T-cell (primary cell): ENCODE measurements at regions not wholly inside any gene's neighbourhood (a gene's known extent, or its start where the extent isn't known, plus 50 kb on each side); places are given as distances from the start of the nearest gene placed in this dataset.

ENCODE experiments used
- ATAC-seq, 4 experiments: fragments of 200-7000 bp in 3 of 4; fragments of 150-1000 bp in 1 of 4; cut with Tn5 transposase; replicated peaks in 1 of 4; 1 replicate in 3 of 4; 2 replicates in 1 of 4; pipeline ENCODE4 v1.10.0; 2021; ENCODE audit warnings: moderate library complexity in 3 of 4, mild to moderate bottlenecking in 2 of 4, moderate number of reproducible peaks in 1 of 4
- CTCF ChIA-PET, 2 donors: fragments of 300-600 bp; sonication (Branson Sonifier 250); formaldehyde crosslinking; loops; one replicate each; lab custom pipeline; 2022; ENCODE audit warnings: antibody characterized with exemption in 2 of 2; lab: Charles Lee
- POLR2A ChIA-PET, 2 donors: fragments of 300-600 bp; sonication (Branson Sonifier 250); formaldehyde crosslinking; loops; one replicate each; lab custom pipeline; 2022; ENCODE audit warnings: antibody characterized with exemption in 2 of 2; lab: Charles Lee
- DNase-seq, 35 experiments: peaks; one replicate each; pipeline versions ENCODE4 v3.0.0 to v3.0.0-alpha.2; 2013 to 2023
- H3K27ac ChIP-seq: one replicate; pipeline ENCODE4 v1.5.1; 2013; ENCODE audit warnings: low read length
- H3K27me3 ChIP-seq, 2 experiments: replicated peaks in 1 of 2; 1 replicate in 1 of 2; 2 replicates in 1 of 2; pipeline versions ENCODE4 v1.6.1 to v1.7.0; 2013; ENCODE audit warnings: low read length in 1 of 2, mixed read lengths in 1 of 2; ENCODE audit not compliant: control insufficient read depth in 2 of 2, insufficient read depth in 2 of 2; ENCODE audit errors: extremely low read depth in 1 of 2
- H3K36me3 ChIP-seq, 2 donors: 1 replicate in 1 of 2; 2 replicates in 1 of 2; pipeline versions ENCODE4 v1.6.1 to v1.7.0; 2013; ENCODE audit warnings: low read length in 1 of 2; ENCODE audit not compliant: control insufficient read depth in 2 of 2, insufficient read depth in 1 of 2; ENCODE audit errors: extremely low read depth in 1 of 2
- H3K4me1 ChIP-seq, 2 experiments: 1 replicate in 1 of 2; 2 replicates in 1 of 2; pipeline versions ENCODE4 v1.6.1 to v1.7.0; 2013; ENCODE audit warnings: low read length in 2 of 2, mixed read lengths in 1 of 2; ENCODE audit not compliant: insufficient read depth in 2 of 2, control insufficient read depth in 1 of 2; ENCODE audit errors: extremely low read depth in 1 of 2
- H3K4me3 ChIP-seq, 2 donors: 1 replicate in 1 of 2; 2 replicates in 1 of 2; pipeline versions ENCODE4 v1.5.1 to v1.7.0; 2013; ENCODE audit warnings: mild to moderate bottlenecking in 2 of 2, low read length in 1 of 2, moderate library complexity in 1 of 2; ENCODE audit not compliant: control insufficient read depth in 1 of 2; ENCODE audit errors: extremely low read depth in 1 of 2
- H3K9me3 ChIP-seq: 2 replicates; pipeline ENCODE4 v1.7.0; 2013
- H3K27ac Mint-ChIP-seq, 2 donors: one replicate each; pipeline ENCODE4 v1.8.0; 2020 to 2021; ENCODE audit warnings: mild to moderate bottlenecking in 2 of 2, mixed read lengths in 2 of 2
- H3K27me3 Mint-ChIP-seq, 2 donors: one replicate each; pipeline ENCODE4 v1.8.0; 2021 to 2022; ENCODE audit warnings: mixed read lengths in 2 of 2
- H3K36me3 Mint-ChIP-seq: one replicate; pipeline ENCODE4 v1.8.0; 2021; ENCODE audit warnings: mixed read lengths
- H3K4me1 Mint-ChIP-seq, 3 donors: one replicate each; pipeline ENCODE4 v1.8.0; 2020 to 2022; ENCODE audit warnings: mixed read lengths in 3 of 3, mild to moderate bottlenecking in 1 of 3
- H3K4me3 Mint-ChIP-seq, 3 donors: one replicate each; pipeline ENCODE4 v1.8.0; 2020 to 2022; ENCODE audit warnings: mild to moderate bottlenecking in 3 of 3, mixed read lengths in 3 of 3, moderate library complexity in 3 of 3
- H3K9me3 Mint-ChIP-seq, 3 donors: one replicate each; pipeline ENCODE4 v1.8.0; 2020 to 2022; ENCODE audit warnings: mixed read lengths in 3 of 3
- WGBS: methylation state at CpG from one replicate; pipeline ENCODE4 v1.1.5; 2013; ENCODE audit warnings: missing lambda C conversion rate; ENCODE audit not compliant: insufficient coverage; 5-methylcytosine and 5-hydroxymethylcytosine counted together

DNA sequence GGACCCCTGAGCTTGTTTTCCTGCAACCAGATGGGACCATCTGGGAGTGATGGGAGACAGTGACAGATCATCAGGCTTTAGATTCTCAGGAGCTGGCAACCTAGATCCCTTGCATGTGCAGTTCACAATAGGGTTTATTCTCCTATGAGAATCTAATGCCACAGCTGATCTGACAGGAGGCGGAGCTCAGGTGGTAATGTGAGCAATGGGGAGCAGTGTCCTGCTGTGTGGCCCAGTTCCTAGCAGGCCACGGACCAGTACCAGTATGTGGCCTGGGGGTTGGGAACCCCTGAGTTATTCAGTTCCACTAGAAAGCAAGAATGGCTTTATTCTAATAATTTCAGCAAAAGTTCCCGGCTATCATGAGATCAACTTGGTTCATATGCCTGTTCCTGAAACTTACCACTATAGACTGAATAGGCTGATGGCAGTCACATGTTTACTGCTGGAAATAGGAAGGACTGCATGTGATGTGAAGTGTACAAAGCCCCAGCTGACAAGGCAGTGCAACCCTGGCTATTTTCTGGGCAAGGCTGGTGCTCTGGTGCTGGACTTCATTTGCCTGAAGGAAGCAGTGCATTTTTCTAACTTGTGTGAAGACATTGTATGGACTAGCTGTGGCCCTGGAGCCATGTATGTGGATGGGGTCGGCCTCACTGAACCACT, 107.2 kb downstream of the SPRY1 start:
- no peaks in the 10 kb centered on the region for H3K36me3 Mint-ChIP-seq
- 80% methylated on average over 1 of the region's 4 CpGs for WGBS
- peaks cover 13 to 16% (median 15%) of the 10 kb centered on the region in 3 donors for H3K4me1 Mint-ChIP-seq
- no peaks in the 10 kb centered on the region for H3K36me3 ChIP-seq
- CTCF ChIA-PET = interaction anchor here in 1 of 2 donors (0.5 kb wide), 1 partner anchor 20 kb away, joined by 4 read pairs; no protein-coding TSS in a partner anchor
- H3K9me3 Mint-ChIP-seq = peaks cover 0 to 2% (median 0%) of the 10 kb centered on the region in 3 donors
- ATAC-seq = no peak
- H3K27ac ChIP-seq = no peak overlapping the region
- peaks cover 20 to 34% of the 10 kb centered on the region in 2 donors for H3K27me3 Mint-ChIP-seq
- POLR2A ChIA-PET = no interaction called here
- no peak for DNase-seq
- peaks cover 0 to 5% of the 10 kb centered on the region in 2 experiments for H3K4me1 ChIP-seq
- H3K27ac Mint-ChIP-seq = no peak overlapping the region
- H3K4me3 Mint-ChIP-seq = no peak overlapping the region
- H3K9me3 ChIP-seq = no peaks in the 10 kb centered on the region
- peaks cover 0 to 16% of the 10 kb centered on the region in 2 experiments for H3K27me3 ChIP-seq
- H3K4me3 ChIP-seq = no peak overlapping the region

GRCh38 chr4:123505095-123506010, 108.8 kb downstream of the SPRY1 start:
- ChIA-PET CTCF (no interaction called here), POLR2A (no interaction called here)
- DNase-seq (peak in 7 of 35 experiments; percentile 0 to 9 (median 2)), ATAC-seq (peak in 1 of 4 experiments; percentile 29)
- Histone ChIP-seq H3K27me3 (peaks cover 0 to 16% of the 10 kb centered on the region in 2 experiments), H3K4me3 (peak overlapping the region; percentile 38 to 86), H3K4me1 (peaks cover 0 to 5% of the 10 kb centered on the region in 2 experiments), H3K27ac (no peak overlapping the region), H3K9me3 (no peaks in the 10 kb centered on the region), H3K36me3 (no peaks in the 10 kb centered on the region)
- WGBS = 14% methylated on average over 48 of the region's 58 CpGs
- no peaks in the 10 kb centered on the region for H3K9me3 Mint-ChIP-seq
- peaks cover 13 to 16% (median 15%) of the 10 kb centered on the region in 3 donors for H3K4me1 Mint-ChIP-seq
- H3K4me3 Mint-ChIP-seq = peak overlapping the region; percentile 65 to 78 (median 72)
- H3K27me3 Mint-ChIP-seq = peaks cover 20 to 34% of the 10 kb centered on the region in 2 donors
- no peaks in the 10 kb centered on the region for H3K36me3 Mint-ChIP-seq
- H3K27ac Mint-ChIP-seq = no peak overlapping the region

DNA sequence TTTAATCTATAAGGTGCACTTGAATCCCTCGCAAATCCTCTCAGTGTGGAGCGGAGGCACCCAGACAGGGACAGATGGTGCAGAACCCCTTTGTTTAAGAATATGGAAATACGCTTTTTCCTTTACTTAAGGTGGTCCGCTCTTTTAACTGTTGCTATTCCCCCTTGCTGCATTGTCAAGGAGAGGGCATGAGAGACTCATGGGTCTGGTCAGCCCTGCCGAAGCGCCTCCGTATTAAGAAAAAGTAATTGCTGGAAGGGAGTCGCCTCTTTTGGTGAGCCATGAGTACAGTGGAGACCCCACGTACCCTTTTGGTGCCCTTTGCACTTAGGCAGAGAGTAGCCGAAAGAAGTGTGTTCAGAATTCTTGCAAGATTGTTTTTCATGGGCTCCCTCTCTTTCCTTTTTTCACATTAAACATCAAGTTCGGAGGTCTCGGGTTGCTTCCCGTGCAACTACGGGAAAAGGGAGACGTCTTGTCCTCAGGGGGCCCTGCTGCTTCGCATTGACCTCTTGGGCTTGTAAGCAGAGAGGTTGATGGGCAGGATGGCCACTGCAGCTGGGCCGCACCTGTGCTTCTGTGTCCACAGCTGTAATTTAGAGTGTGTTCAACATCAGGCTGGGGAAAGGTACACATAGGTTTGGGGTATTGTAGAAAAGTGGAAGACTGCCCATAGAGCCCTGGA, 109.6 kb downstream of the SPRY1 start:
- Histone ChIP-seq H3K27me3 (peaks cover 0 to 16% of the 10 kb centered on the region in 2 experiments), H3K27ac (no peak overlapping the region), H3K4me3 (peak overlapping the region; percentile 38 to 86), H3K36me3 (no peaks in the 10 kb centered on the region), H3K4me1 (peaks cover 0 to 5% of the 10 kb centered on the region in 2 experiments), H3K9me3 (no peaks in the 10 kb centered on the region)
- Mint-ChIP-seq H3K36me3 (no peaks in the 10 kb centered on the region), H3K27me3 (peaks cover 20 to 34% of the 10 kb centered on the region in 2 donors), H3K4me1 (peaks cover 13 to 16% (median 15%) of the 10 kb centered on the region in 3 donors), H3K4me3 (peak overlapping the region; percentile 65 to 78 (median 72)), H3K27ac (no peak overlapping the region), H3K9me3 (no peaks in the 10 kb centered on the region)
- ATAC-seq = no peak
- POLR2A ChIA-PET = no interaction called here
- WGBS = 97% methylated on average over 12 of the region's 17 CpGs
- CTCF ChIA-PET = no interaction called here
- no peak for DNase-seq

- Histone ChIP-seq H3K36me3 (no peaks in the 10 kb centered on the region), H3K9me3 (no peaks in the 10 kb centered on the region), H3K4me1 (peaks cover 0 to 5% of the 10 kb centered on the region in 2 experiments), H3K4me3 (no peak overlapping the region), H3K27ac (no peak overlapping the region), H3K27me3 (peaks cover 0 to 16% of the 10 kb centered on the region in 2 experiments)
- H3K4me3 Mint-ChIP-seq = no peak overlapping the region
- H3K27me3 Mint-ChIP-seq = peaks cover 20 to 34% of the 10 kb centered on the region in 2 donors
- H3K36me3 Mint-ChIP-seq = no peaks in the 10 kb centered on the region
- no peaks in the 10 kb centered on the region for H3K9me3 Mint-ChIP-seq
- peaks cover 13 to 16% (median 15%) of the 10 kb centered on the region in 3 donors for H3K4me1 Mint-ChIP-seq
- WGBS = 21% methylated on average over 1 of the region's 2 CpGs
- H3K27ac Mint-ChIP-seq = no peak overlapping the region
- no peak for ATAC-seq
- ChIA-PET CTCF (no interaction called here), POLR2A (no interaction called here)
- DNase-seq = no peak
Observed at GRCh38 chr4:123507376-123507775, 110.8 kb downstream of the SPRY1 start.

DNA sequence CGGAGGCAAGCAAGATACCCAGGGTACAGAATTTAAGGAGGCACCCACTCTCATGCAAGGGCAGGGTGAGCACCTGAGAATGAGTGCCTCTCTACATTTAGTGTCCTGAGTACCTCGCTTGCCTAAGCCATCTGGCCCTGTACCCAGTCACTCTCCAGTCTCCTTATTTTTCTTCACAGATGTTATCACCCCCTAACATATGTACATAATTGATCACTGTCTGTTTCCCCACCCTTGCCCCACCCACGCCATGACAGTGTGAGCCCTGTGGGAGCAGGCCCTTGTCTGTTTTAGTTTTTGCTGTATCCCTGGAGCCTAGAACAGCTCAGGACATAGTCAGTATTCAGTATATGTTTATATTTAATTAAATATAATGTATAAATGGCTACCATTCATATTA, 113.6 kb downstream of the SPRY1 start:
- 78% methylated on average over 2 of the region's 3 CpGs for WGBS
- Histone ChIP-seq H3K27me3 (peaks cover 0 to 10% of the 10 kb centered on the region in 2 experiments), H3K9me3 (no peaks in the 10 kb centered on the region), H3K27ac (no peak overlapping the region), H3K4me1 (peaks cover 0 to 5% of the 10 kb centered on the region in 2 experiments), H3K36me3 (no peaks in the 10 kb centered on the region), H3K4me3 (no peak overlapping the region)
- Mint-ChIP-seq H3K4me3 (no peak overlapping the region), H3K27ac (no peak overlapping the region), H3K36me3 (no peaks in the 10 kb centered on the region), H3K4me1 (peaks cover 11 to 12% (median 12%) of the 10 kb centered on the region in 3 donors), H3K27me3 (peaks cover 7 to 22% of the 10 kb centered on the region in 2 donors), H3K9me3 (no peaks in the 10 kb centered on the region)
- CTCF ChIA-PET = interaction anchor here in 1 of 2 donors (1.0 kb wide), 1 partner anchor 25 kb away, joined by 3 read pairs; no protein-coding TSS in a partner anchor
- POLR2A ChIA-PET = interaction anchor here in 1 of 2 donors (0.5 kb wide), 1 partner anchor 118 kb away, joined by 8 read pairs; no protein-coding TSS in a partner anchor
- DNase-seq (no peak), ATAC-seq (no peak)

DNA sequence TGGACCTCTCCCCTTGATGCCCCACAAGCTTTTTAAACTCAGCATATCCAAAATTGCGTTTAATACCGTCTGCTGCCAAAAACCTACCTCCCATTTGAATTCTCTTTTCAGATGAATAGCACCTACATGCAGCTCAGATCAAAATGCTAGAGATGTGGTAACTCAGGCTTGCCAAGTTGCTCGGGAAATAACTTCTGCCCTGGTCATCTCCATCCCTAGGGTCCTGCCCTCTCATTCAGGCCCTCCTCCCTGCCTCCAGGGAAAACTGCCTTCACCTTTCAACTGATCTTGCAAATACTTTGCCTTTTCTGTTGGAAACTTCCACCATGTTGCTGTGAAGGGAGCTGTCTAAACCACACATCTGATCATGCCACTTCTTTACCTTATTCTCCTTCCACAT, 114.1 kb downstream of the SPRY1 start:
- Histone ChIP-seq H3K36me3 (no peaks in the 10 kb centered on the region), H3K27ac (no peak overlapping the region), H3K27me3 (peaks cover 0 to 8% of the 10 kb centered on the region in 2 experiments), H3K4me3 (no peak overlapping the region), H3K9me3 (no peaks in the 10 kb centered on the region), H3K4me1 (peaks cover 0 to 4% of the 10 kb centered on the region in 2 experiments)
- Mint-ChIP-seq H3K4me1 (peaks cover 6 to 9% (median 9%) of the 10 kb centered on the region in 3 donors), H3K4me3 (no peak overlapping the region), H3K27ac (no peak overlapping the region), H3K36me3 (no peaks in the 10 kb centered on the region), H3K27me3 (peaks cover 6 to 20% of the 10 kb centered on the region in 2 donors), H3K9me3 (no peaks in the 10 kb centered on the region)
- WGBS = 100% methylated on average over 1 of the region's 3 CpGs
- ChIA-PET CTCF (no interaction called here), POLR2A (no interaction called here)
- no peak for DNase-seq
- ATAC-seq = no peak
